Superior temporal gyrus (tissue), 1 donor: ENCODE measurements at regions not wholly inside any gene's neighbourhood (a gene's known extent, or its start where the extent isn't known, plus 50 kb on each side); places are given as distances from the start of the nearest gene placed in this dataset.
"Not testable (repeated sequence)": the region's sequence is repeated elsewhere in the genome, so short reads cannot be mapped to it uniquely, and the experiment has no call there.

Source experiments
- DNase-seq: peaks from one replicate; pipeline ENCODE4 v3.0.0-alpha.2; 2016; ENCODE audit errors: extremely low spot score

- DNase-seq: not testable (repeated sequence)
Observed at GRCh38 chr10:33956322-33956721, 621.9 kb upstream of the NRP1 start.

- DNase-seq: no peak
Observed at GRCh38 chr10:33955676-33956075, 621.2 kb upstream of the NRP1 start.

DNA sequence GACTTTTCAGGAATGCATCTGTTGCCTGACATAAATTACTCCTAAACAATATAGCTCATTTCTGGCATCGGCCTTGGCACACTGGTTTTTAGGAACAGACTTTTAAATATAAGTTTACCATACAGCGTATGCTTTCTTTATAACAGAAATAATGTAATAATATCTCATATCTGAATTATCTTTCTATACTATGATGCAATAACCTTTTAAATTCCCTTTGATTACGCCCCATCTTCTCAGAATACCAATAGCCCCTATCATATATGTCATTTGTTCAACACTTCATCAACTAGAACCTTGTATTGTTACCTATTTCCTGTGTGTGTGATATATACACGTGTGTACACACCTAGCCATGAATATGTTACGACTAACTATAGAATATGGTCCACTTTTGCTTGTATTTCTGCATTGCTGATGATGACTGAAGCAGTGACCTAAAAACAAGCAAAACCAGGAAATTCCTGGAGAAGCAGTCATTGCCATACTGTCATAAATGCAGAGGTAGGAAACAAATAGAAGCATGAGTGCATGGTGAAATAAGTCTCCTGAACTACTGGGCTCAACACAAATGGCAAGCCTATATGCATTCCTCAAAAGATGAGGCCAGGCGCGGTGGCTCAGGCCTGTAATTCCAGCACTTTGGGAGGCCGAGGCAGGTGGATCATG is 618.4 kb upstream of the NRP1 start:
- DNase-seq: no peak

GRCh38 chr10:33950206-33950605 is 615.7 kb upstream of the NRP1 start:
- DNase-seq: no peak

DNA sequence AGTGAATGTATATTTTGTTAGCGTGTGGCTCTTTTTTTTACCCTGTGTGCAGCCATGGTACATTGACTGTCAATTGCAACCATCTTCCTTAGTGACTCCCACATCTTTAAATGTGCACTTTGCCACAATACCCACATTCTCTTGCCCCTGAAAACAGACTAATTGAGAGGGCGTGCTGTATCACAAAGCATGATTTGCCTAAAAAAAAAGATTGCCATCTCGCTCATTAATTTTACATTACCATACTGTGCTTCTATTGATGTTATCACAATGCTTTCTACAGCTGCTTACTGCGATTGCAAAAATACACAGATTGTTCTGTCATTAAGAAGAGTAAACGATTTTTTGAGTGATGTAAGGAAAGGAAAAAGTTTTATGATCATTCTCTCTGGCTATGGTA is 613.1 kb upstream of the NRP1 start:
- no peak for DNase-seq

DNA sequence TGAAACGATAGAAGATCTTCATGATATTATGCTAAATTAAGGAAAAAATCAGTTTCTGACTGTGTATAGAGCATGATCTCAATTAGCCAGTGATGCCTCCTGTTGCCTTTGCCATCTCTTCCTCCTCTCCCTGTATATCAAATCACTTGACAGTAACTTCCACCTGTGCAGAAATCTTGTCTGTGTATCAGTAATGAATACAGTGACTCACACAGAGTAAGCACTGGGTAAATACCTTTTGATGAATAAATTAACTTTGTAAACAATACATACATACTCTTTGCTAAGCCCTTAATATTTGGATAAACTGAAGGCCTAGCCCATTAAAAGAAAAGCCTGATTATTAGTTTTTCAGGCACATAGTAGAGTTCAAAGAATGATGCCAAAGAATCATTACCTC is 610.6 kb upstream of the NRP1 start:
- DNase-seq: no peak

DNA sequence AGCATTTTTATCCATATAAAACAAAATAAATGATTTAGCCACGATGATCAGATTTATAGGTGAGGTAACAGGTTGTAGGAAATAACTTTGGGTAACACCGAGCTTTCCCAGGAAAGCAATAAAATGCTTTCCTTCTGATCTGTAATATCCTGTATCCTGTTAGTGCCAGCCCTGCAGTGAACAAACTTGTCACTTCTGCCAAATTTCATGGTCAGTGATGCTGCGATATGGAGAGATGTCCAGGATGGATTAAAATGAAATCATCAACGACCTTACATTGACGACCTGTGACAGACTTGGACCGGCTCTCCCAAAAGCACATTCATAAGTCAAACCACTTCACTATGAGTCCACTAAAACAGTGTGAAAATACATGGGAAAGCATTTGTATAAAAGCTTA is 608.0 kb upstream of the NRP1 start:
- no peak for DNase-seq

DNA sequence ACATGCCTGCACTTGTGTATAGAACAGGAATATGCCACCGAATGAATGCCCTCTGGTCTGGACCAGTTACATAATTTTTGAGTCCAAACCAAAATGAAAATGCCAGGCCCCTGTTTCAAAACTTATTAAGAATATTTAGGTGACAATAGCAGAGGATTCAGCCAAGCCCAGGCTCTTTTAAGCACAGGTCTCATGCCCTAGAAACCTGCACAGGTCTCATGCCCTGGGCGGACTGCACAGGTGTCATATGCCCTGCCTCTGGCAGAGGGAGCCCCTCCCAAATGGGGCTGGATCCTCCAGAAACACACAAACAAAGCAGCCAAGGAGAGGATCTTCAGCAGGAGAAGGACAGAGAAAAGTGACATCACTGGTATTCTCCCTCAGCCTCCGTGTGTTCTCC is 605.4 kb upstream of the NRP1 start:
- no peak for DNase-seq

GRCh38 chr10:33939410-33939809 is 604.9 kb upstream of the NRP1 start:
- DNase-seq: no peak

DNA sequence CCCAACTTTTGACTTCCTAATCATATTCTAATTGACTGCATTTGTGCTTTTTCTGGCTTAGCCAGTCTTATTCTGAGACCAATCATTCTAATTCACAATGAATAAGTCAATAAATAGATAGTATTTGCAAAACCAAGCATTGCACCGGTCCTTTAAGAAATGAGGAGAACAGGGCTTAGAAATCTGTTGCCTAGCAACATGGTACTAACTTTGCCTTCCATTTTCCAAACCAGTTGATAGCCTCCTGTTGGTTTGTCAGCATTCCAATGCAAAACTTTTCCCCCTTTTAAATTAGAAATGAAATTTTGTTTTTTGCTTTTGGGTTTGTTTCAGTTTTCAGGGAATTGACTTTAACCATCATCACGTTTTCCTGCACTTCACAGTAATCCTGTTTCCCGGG is 603.5 kb upstream of the NRP1 start:
- peak; percentile 24 for DNase-seq

DNA sequence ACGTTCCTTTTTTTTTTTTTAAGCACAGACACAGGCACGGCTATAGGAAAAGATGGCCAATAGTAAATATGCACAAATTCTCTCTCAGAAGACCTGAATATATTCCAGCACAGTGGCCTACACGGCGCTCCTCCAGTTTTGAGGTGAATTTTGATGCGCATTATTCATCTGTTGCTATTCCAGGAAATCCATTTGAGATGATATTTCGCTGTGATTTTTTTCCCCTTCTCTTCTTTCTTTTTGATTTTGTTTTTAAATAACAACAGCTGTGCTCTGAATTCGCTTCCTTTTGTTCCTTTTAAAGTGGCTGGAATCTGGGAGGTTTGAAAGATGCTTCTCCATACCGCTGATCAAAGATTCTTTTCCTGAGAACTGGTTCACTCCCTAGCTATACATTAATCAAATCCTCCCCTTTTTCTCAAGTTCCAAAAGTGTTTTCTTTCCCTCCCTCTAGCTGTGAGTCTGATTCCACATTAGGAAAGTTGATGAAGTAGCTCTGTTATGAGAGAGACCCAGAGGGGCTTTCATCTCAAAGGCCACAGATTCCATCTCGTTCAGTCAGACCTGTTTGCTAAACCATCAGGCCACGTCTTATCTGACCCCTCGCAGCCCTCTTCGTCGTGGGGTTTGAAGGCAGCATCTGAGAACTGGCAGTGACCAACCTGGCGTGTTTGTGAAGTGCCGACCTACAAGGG is 602.7 kb upstream of the NRP1 start:
- DNase-seq: no peak

GRCh38 chr10:33935350-33935749 is 600.9 kb upstream of the NRP1 start:
- DNase-seq: no peak

DNA sequence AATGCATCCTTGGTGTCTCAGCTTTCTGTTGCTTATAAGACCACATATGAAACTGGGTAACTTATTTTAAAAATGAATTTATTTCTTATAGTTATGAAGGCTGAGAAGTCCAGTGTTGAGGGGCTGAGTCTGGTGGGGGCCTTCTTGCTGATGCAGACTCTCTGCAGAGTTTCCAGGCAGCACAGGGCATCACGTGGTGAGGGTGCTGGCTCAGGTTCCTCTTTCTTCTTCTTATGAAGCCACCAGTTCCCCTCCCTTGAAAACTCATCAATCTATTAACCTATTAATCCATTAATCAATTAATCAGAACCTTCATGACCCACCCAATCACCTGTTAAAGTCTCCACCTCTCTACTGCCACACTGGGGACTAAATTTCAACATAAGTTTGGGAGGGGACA is 595.6 kb upstream of the NRP1 start:
- DNase-seq: no peak

- no peak for DNase-seq
Observed at GRCh38 chr10:33927347-33927746, 592.9 kb upstream of the NRP1 start.

GRCh38 chr10:33921970-33922605 is 587.6 kb upstream of the NRP1 start:
- no peak for DNase-seq

DNA sequence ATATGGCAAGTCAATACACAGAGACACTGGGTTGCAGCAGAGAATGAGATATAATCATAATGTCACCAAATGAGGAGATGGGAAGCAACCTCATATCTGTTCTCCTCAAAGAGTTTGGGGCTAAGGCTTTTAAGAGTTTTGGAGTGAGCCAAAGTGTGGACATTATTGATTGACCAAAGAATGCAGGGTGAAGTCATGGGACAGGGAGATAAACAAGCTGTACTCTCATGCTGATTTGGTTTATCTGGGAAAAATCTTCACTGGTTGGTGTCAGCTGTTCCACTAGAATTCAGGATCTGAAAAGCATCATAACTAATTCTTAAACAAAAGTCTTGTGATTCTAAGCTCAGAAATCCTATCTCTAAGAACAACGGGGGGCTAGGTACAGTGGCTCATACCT is 585.9 kb upstream of the NRP1 start:
- DNase-seq: no peak

- no peak for DNase-seq
Observed at GRCh38 chr10:33919244-33919643, 584.8 kb upstream of the NRP1 start.

DNA sequence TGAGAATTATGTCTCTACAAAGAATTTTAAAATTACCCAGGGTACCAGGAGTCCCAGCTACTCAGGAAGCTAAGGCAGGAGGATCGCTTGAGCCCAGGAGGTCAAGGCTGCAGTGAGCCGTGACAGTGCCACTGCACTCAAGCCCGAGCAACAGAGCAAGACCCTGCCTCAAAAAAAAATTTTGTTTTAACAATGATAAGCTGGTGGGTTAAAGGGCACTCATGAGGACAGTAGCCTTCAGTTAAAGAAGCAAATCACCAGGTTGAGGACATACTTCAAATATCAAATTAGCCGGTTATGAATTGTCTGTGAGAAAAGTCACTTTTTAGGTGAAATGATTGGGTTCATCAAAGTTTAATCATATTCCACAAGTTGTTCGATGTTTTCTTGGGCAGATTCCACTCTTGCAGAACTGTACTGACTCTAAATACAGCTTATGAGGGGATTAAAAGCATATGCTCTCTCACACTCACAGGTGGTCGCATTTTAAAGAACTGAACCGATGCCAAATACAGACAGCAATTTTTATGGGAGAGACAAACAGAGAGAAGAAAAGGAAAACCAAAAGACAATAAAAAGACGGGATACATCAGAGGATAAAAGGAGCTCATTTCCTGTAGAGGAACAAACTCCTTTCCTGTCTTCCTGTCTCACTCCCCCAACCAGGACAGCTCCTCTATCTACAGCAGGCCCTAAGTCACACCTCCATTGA is 582.8 kb upstream of the NRP1 start:
- DNase-seq: no peak

GRCh38 chr10:33914746-33915145 is 580.3 kb upstream of the NRP1 start:
- DNase-seq: no peak

DNA sequence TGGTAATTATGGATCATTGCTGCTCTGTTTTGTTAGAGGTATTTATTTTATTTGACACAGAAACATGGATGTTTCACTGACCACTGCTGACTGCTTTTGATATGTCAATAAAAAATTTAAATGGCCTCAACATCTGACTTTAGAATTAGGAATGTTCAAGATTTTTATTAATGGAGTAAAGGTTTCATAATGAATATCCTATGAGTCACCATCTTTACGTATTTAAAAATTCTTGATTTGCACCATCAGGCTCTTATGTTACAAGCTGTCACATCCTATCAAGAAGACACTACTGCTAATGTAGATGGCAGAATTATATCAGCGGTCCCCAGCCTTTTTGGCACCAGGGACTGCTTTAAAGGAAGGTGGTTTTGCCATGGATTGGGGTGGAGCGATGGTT is 578.7 kb upstream of the NRP1 start:
- no peak for DNase-seq

DNA sequence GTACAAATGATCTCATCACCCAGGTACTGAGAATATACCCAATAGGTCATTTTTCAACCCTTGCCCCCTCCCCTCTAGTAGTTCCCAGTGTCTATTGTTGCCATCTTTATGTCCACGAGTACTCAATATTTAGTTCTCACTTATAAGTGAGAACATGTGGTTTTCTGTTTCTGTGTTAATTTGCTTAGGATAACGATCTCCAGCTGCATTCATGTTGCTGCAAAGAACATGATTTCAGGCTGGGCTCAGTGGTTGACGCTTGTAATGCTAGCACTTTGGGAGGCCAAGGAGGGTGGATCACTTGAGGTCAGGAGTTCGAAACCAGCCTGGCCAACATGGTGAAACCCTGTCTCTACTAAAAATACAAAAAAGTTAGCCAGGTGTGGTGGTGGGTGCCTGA is 575.0 kb upstream of the NRP1 start:
- DNase-seq: not testable (repeated sequence)

GRCh38 chr10:33901166-33901565 is 566.7 kb upstream of the NRP1 start:
- no peak for DNase-seq

GRCh38 chr10:33900596-33900995 is 566.1 kb upstream of the NRP1 start:
- DNase-seq: no peak
